ENCODE measurements at regions not wholly inside any gene's neighbourhood (a gene's known extent, or its start where the extent isn't known, plus 50 kb on each side); places are given as distances from the start of the nearest gene placed in this dataset.
"Not testable (repeated sequence)": the region's sequence is repeated elsewhere in the genome, so short reads cannot be mapped to it uniquely, and the experiment has no call there.

GRCh38 chr4:93918856-93919255, 90.3 kb downstream of the ATOH1 start:
- no peak overlapping the region for H3K9ac ChIP-seq (ENCODE audit: insufficient read length)
- H3K36me3 ChIP-seq (ENCODE audit: insufficient read depth, low read length): no peaks in the 10 kb centered on the region
- H3K9me3 ChIP-seq (ENCODE audit: low read depth, low read length): no peaks in the 10 kb centered on the region
- H3K4me3 ChIP-seq: no peak overlapping the region
- no peak overlapping the region for H3K27ac ChIP-seq
- DNase-seq (ENCODE audit: low read depth, low spot score): no peak
- TF ChIP-seq FOXP2 (optimal IDR thresholded peaks at IDR 0.05; ENCODE audit: control extremely low read depth, extremely low read length, insufficient read depth): no peak
- TF ChIP-seq POLR2AphosphoS5 (IDR thresholded peaks at IDR 0.05; ENCODE audit: borderline replicate concordance, low read depth, low read length): no peak
- TF ChIP-seq EZH2 (IDR thresholded peaks at IDR 0.05): no peak

DNA sequence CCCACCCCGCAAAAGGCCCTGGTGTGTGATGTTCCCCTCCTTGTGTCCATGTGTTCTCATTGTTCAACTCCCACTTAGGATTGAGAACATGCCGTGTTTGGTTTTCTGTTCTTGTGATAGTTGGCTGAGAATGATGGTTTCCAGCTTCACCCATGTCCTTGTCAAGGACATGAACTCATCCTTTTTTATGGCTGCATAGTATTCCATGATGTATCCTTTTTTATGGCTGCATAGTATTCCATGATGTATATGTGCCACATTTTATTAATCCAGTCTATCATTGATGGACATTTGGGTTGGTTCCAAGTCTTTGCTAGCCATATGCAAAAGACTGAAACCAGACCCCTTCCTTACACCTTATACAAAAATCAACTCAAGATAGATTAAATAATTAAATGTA, 95.0 kb downstream of the ATOH1 start:
- not testable (repeated sequence) for DNase-seq (ENCODE audit: low read depth, low spot score); H3K27ac ChIP-seq; H3K9me3 ChIP-seq (ENCODE audit: low read depth, low read length); H3K4me3 ChIP-seq; H3K36me3 ChIP-seq (ENCODE audit: insufficient read depth, low read length); H3K9ac ChIP-seq (ENCODE audit: insufficient read length)

GRCh38 chr4:93947286-93947685, 118.7 kb downstream of the ATOH1 start:
- H3K4me3 ChIP-seq: no peak overlapping the region

DNA sequence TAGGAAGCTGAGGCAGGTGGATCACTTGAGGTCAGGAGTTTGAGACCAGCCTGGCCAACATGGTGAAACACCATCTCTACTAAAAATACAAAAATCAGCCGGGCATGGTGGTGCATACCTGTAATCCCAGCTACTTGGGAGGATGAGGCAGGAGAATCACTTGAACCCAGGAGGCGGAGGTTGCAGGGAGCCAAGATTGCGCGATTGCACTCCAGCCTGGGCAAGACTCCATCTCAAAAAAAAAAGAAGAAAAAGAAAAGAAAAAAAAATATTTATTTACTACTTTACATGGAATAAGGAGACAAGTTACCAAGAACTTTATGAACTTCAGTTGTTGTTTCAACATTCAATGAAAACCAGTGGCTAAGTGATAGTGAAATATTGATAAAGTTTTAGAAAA, 121.7 kb downstream of the ATOH1 start:
- H3K36me3 ChIP-seq (ENCODE audit: insufficient read depth, low read length); DNase-seq (ENCODE audit: low read depth, low spot score); H3K9ac ChIP-seq (ENCODE audit: insufficient read length); H3K9me3 ChIP-seq (ENCODE audit: low read depth, low read length); H3K27ac ChIP-seq; H3K4me3 ChIP-seq: not testable (repeated sequence)

More at GRCh38 chr4:93947286-93947685, 118.7 kb downstream of the ATOH1 start:
- TF ChIP-seq POLR2AphosphoS5 (IDR thresholded peaks at IDR 0.05; ENCODE audit: borderline replicate concordance, low read depth, low read length) (no peak), EZH2 (IDR thresholded peaks at IDR 0.05) (no peak), FOXP2 (optimal IDR thresholded peaks at IDR 0.05; ENCODE audit: control extremely low read depth, extremely low read length, insufficient read depth) (no peak)
- no peak for DNase-seq (ENCODE audit: low read depth, low spot score)
- H3K9ac ChIP-seq (ENCODE audit: insufficient read length): no peak overlapping the region
- H3K36me3 ChIP-seq (ENCODE audit: insufficient read depth, low read length): no peaks in the 10 kb centered on the region
- H3K27ac ChIP-seq: no peak overlapping the region
- no peaks in the 10 kb centered on the region for H3K9me3 ChIP-seq (ENCODE audit: low read depth, low read length)

GRCh38 chr4:93957186-93957585, 128.6 kb downstream of the ATOH1 start:
- Histone ChIP-seq H3K27ac (no peak overlapping the region), H3K9me3 (ENCODE audit: low read depth, low read length) (no peaks in the 10 kb centered on the region), H3K9ac (ENCODE audit: insufficient read length) (no peak overlapping the region), H3K4me3 (no peak overlapping the region), H3K36me3 (ENCODE audit: insufficient read depth, low read length) (no peaks in the 10 kb centered on the region)
- TF ChIP-seq EZH2 (IDR thresholded peaks at IDR 0.05): no peak
- no peak for TF ChIP-seq POLR2AphosphoS5 (IDR thresholded peaks at IDR 0.05; ENCODE audit: borderline replicate concordance, low read depth, low read length)
- no peak for TF ChIP-seq FOXP2 (optimal IDR thresholded peaks at IDR 0.05; ENCODE audit: control extremely low read depth, extremely low read length, insufficient read depth)
- no peak for DNase-seq (ENCODE audit: low read depth, low spot score)

DNA sequence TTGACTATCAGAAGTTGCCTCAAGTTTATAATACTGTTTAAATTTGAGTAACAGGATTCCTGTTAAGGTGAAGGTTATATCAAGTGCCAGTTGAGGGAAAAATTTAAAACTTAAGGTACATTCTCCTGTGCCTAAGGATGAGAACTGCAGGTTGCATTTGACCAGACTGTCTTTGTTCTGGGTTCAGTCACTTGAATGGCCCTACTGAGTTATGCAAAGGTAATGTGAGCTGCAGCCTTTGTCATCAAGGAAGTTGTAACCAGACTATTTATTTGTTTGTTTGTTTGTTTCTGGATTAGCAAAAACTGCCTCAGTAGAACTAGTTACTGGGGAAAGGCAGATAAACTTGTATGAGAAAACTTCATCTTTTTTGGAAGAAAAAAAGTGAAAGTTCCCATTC, 131.9 kb downstream of the ATOH1 start:
- no peaks in the 10 kb centered on the region for H3K36me3 ChIP-seq (ENCODE audit: insufficient read depth, low read length)
- TF ChIP-seq POLR2AphosphoS5 (IDR thresholded peaks at IDR 0.05; ENCODE audit: borderline replicate concordance, low read depth, low read length) (no peak), FOXP2 (optimal IDR thresholded peaks at IDR 0.05; ENCODE audit: control extremely low read depth, extremely low read length, insufficient read depth) (no peak), EZH2 (IDR thresholded peaks at IDR 0.05) (no peak)
- H3K9ac ChIP-seq (ENCODE audit: insufficient read length): no peak overlapping the region
- H3K4me3 ChIP-seq: no peak overlapping the region
- H3K27ac ChIP-seq: no peak overlapping the region
- DNase-seq (ENCODE audit: low read depth, low spot score): no peak
- no peaks in the 10 kb centered on the region for H3K9me3 ChIP-seq (ENCODE audit: low read depth, low read length)

DNA sequence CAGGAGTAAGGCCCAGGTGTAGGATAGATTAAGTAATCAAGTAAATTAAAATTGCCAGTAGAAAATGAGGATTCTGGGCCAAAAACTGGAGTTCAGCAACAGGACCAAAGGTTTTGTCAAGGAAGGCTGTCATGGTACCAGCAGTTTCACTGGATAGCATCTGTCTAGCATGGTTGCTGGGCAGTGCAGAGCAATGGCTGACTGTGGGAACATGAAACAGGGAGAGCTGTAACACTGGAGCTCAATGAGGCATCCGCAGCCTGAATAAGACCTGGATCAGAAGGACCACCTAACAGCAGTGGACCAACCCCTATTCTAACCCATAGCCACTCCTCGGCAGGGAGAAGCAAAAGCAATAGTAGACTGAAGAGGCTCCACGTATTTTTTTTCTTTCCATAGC, 132.4 kb downstream of the ATOH1 start:
- Histone ChIP-seq H3K36me3 (ENCODE audit: insufficient read depth, low read length) (no peaks in the 10 kb centered on the region), H3K9me3 (ENCODE audit: low read depth, low read length) (no peaks in the 10 kb centered on the region), H3K27ac (no peak overlapping the region), H3K9ac (ENCODE audit: insufficient read length) (no peak overlapping the region), H3K4me3 (no peak overlapping the region)
- DNase-seq (ENCODE audit: low read depth, low spot score): no peak
- no peak for TF ChIP-seq EZH2 (IDR thresholded peaks at IDR 0.05)
- TF ChIP-seq POLR2AphosphoS5 (IDR thresholded peaks at IDR 0.05; ENCODE audit: borderline replicate concordance, low read depth, low read length): no peak
- no peak for TF ChIP-seq FOXP2 (optimal IDR thresholded peaks at IDR 0.05; ENCODE audit: control extremely low read depth, extremely low read length, insufficient read depth)

GRCh38 chr4:93981594-93981993, 153.0 kb downstream of the ATOH1 start:
- no peak for DNase-seq (ENCODE audit: low read depth, low spot score)
- Histone ChIP-seq H3K36me3 (ENCODE audit: insufficient read depth, low read length) (no peaks in the 10 kb centered on the region), H3K4me3 (no peak overlapping the region), H3K9me3 (ENCODE audit: low read depth, low read length) (no peaks in the 10 kb centered on the region), H3K9ac (ENCODE audit: insufficient read length) (no peak overlapping the region), H3K27ac (no peak overlapping the region)
- TF ChIP-seq POLR2AphosphoS5 (IDR thresholded peaks at IDR 0.05; ENCODE audit: borderline replicate concordance, low read depth, low read length): no peak
- no peak for TF ChIP-seq EZH2 (IDR thresholded peaks at IDR 0.05)
- no peak for TF ChIP-seq FOXP2 (optimal IDR thresholded peaks at IDR 0.05; ENCODE audit: control extremely low read depth, extremely low read length, insufficient read depth)

GRCh38 chr4:93982255-93982654, 153.7 kb downstream of the ATOH1 start:
- H3K36me3 ChIP-seq (ENCODE audit: insufficient read depth, low read length): no peaks in the 10 kb centered on the region
- no peak for TF ChIP-seq FOXP2 (optimal IDR thresholded peaks at IDR 0.05; ENCODE audit: control extremely low read depth, extremely low read length, insufficient read depth)
- TF ChIP-seq EZH2 (IDR thresholded peaks at IDR 0.05): no peak
- TF ChIP-seq POLR2AphosphoS5 (IDR thresholded peaks at IDR 0.05; ENCODE audit: borderline replicate concordance, low read depth, low read length): no peak
- DNase-seq (ENCODE audit: low read depth, low spot score): no peak
- H3K27ac ChIP-seq: no peak overlapping the region
- no peaks in the 10 kb centered on the region for H3K9me3 ChIP-seq (ENCODE audit: low read depth, low read length)
- H3K4me3 ChIP-seq: no peak overlapping the region
- no peak overlapping the region for H3K9ac ChIP-seq (ENCODE audit: insufficient read length)

Measured in SK-N-MC (cell line).